ENCODE measurements at regions not wholly inside any gene's neighbourhood (a gene's known extent, or its start where the extent isn't known, plus 50 kb on each side); places are given as distances from the start of the nearest gene placed in this dataset.
"Not testable (repeated sequence)": the region's sequence is repeated elsewhere in the genome, so short reads cannot be mapped to it uniquely, and the experiment has no call there.

GRCh38 chr9:124164811-124165210, 92.9 kb upstream of the NEK6 start:
- peak in 34 of 58 donors; percentile 3 to 71 (median 26) for DNase-seq

- DNase-seq = no peak
Measured at GRCh38 chr9:124174433-124174832, 83.3 kb upstream of the NEK6 start.

GRCh38 chr9:124177522-124177921, 80.2 kb upstream of the NEK6 start:
- not testable (repeated sequence) for DNase-seq

- no peak for DNase-seq
Measured at GRCh38 chr9:124179196-124180071, 78.3 kb upstream of the NEK6 start.

- peak in 43 of 58 donors; percentile 15 to 83 (median 49) for DNase-seq
Measured at GRCh38 chr9:124180557-124180956, 77.2 kb upstream of the NEK6 start.

- no peak for DNase-seq
Measured at GRCh38 chr9:124182741-124183140, 75.0 kb upstream of the NEK6 start.

- DNase-seq = no peak
Measured at GRCh38 chr9:124183772-124184171, 74.0 kb upstream of the NEK6 start.

GRCh38 chr9:124185413-124185812, 72.3 kb upstream of the NEK6 start:
- DNase-seq = no peak

- DNase-seq = no peak
Measured at GRCh38 chr9:124187311-124187710, 70.4 kb upstream of the NEK6 start.

- DNase-seq = peak in 34 of 58 donors; percentile 8 to 68 (median 29)
Measured at GRCh38 chr9:124188331-124189110, 69.2 kb upstream of the NEK6 start.

GRCh38 chr9:124190761-124191160, 67.0 kb upstream of the NEK6 start:
- peak in 53 of 58 donors; percentile 41 to 95 (median 80) for DNase-seq

GRCh38 chr9:124191691-124192395, 65.9 kb upstream of the NEK6 start:
- DNase-seq = no peak

- no peak for DNase-seq
Measured at GRCh38 chr9:124196814-124197176, 61.0 kb upstream of the NEK6 start.

- DNase-seq = peak in 9 of 58 donors; percentile 9 to 62 (median 13)
Measured at GRCh38 chr9:124197177-124198095, 60.3 kb upstream of the NEK6 start.

- DNase-seq = no peak
Measured at GRCh38 chr9:124198331-124198730, 59.4 kb upstream of the NEK6 start.

GRCh38 chr9:124198948-124199347, 58.8 kb upstream of the NEK6 start:
- no peak for DNase-seq

- DNase-seq = no peak
Measured at GRCh38 chr9:124199474-124199873, 58.3 kb upstream of the NEK6 start.

- peak in 32 of 58 donors; percentile 5 to 60 (median 32) for DNase-seq
Measured at GRCh38 chr9:124202447-124202971, 55.2 kb upstream of the NEK6 start.

- DNase-seq = no peak
Measured at GRCh38 chr9:124205686-124206352, 51.9 kb upstream of the NEK6 start.

GRCh38 chr9:124206391-124206790, 51.4 kb upstream of the NEK6 start:
- DNase-seq = no peak
